GM20431 (cell line): ENCODE measurements at regions not wholly inside any gene's neighbourhood (a gene's known extent, or its start where the extent isn't known, plus 50 kb on each side); places are given as distances from the start of the nearest gene placed in this dataset.
"Not testable (repeated sequence)": the region's sequence is repeated elsewhere in the genome, so short reads cannot be mapped to it uniquely, and the experiment has no call there.

Experiments
- in situ Hi-C: fragments of 300-500 bp; cut with MseI, MboI; formaldehyde crosslinking; loops from one replicate; pipeline ENCODE4 v1.15.0; 2020; ENCODE audit warnings: low sequenced_read_pairs; ENCODE audit not compliant: unreplicated experiment

- in situ Hi-C loops, result no loop called here
Observed at GRCh38 chr2:225270861-225271260, 128.6 kb upstream of the NYAP2 start.

- in situ Hi-C loops, result no loop called here
Observed at GRCh38 chr2:225270053-225270452, 129.5 kb upstream of the NYAP2 start.

- in situ Hi-C loops, result no loop called here
Observed at GRCh38 chr2:225254363-225254762, 145.1 kb upstream of the NYAP2 start.

- in situ Hi-C loops, result no loop called here
Observed at GRCh38 chr2:225244933-225245332, 154.6 kb upstream of the NYAP2 start.

GRCh38 chr2:225236769-225237323 is 162.7 kb upstream of the NYAP2 start:
- in situ Hi-C loops, result no loop called here

GRCh38 chr2:225233234-225233633 is 166.3 kb upstream of the NYAP2 start:
- in situ Hi-C loops, result no loop called here

- in situ Hi-C loops, result no loop called here
Observed at GRCh38 chr2:225231900-225232299, 167.6 kb upstream of the NYAP2 start.

- in situ Hi-C loops, result not testable (repeated sequence)
Observed at GRCh38 chr2:225229346-225229745, 170.2 kb upstream of the NYAP2 start.

- in situ Hi-C loops, result no loop called here
Observed at GRCh38 chr2:225226441-225226840, 173.1 kb upstream of the NYAP2 start.

- in situ Hi-C loops, result no loop called here
Observed at GRCh38 chr2:225223301-225223700, 176.2 kb upstream of the NYAP2 start.

- in situ Hi-C loops, result no loop called here
Observed at GRCh38 chr2:225207471-225207870, 165.2 kb upstream of the DOCK10 start.

- in situ Hi-C loops, result no loop called here
Observed at GRCh38 chr2:225207043-225207442, 164.8 kb upstream of the DOCK10 start.

- in situ Hi-C loops, result no loop called here
Observed at GRCh38 chr2:225196579-225196978, 154.3 kb upstream of the DOCK10 start.

- in situ Hi-C loops, result no loop called here
Observed at GRCh38 chr2:225192869-225193268, 150.6 kb upstream of the DOCK10 start.

- in situ Hi-C loops, result no loop called here
Observed at GRCh38 chr2:225190987-225191386, 148.7 kb upstream of the DOCK10 start.

- in situ Hi-C loops, result no loop called here
Observed at GRCh38 chr2:225184948-225185347, 142.7 kb upstream of the DOCK10 start.

- in situ Hi-C loops, result no loop called here
Observed at GRCh38 chr2:225182126-225182525, 139.9 kb upstream of the DOCK10 start.

- in situ Hi-C loops, result no loop called here
Observed at GRCh38 chr2:225177098-225177497, 134.8 kb upstream of the DOCK10 start.

- in situ Hi-C loops, result no loop called here
Observed at GRCh38 chr2:225173909-225174308, 131.6 kb upstream of the DOCK10 start.

GRCh38 chr2:225171350-225171749 is 129.1 kb upstream of the DOCK10 start:
- in situ Hi-C loops, result no loop called here

GRCh38 chr2:225170162-225170561 is 127.9 kb upstream of the DOCK10 start:
- in situ Hi-C loops, result no loop called here

GRCh38 chr2:225169396-225169795 is 127.1 kb upstream of the DOCK10 start:
- in situ Hi-C loops, result no loop called here

- in situ Hi-C loops, result no loop called here
Observed at GRCh38 chr2:225165052-225165451, 122.8 kb upstream of the DOCK10 start.
